ENCODE measurements at regions not wholly inside any gene's neighbourhood (a gene's known extent, or its start where the extent isn't known, plus 50 kb on each side); places are given as distances from the start of the nearest gene placed in this dataset.
A peak's percentile ranks its signal among the peaks of the same experiment; 100 is the strongest.

GRCh38 chr10:36030516-36030915 lies 388.4 kb upstream of the FZD8 start:
- no peak overlapping the region for H3K4me3 ChIP-seq
- H3K9me3 ChIP-seq = no peaks in the 10 kb centered on the region
- no peak for TF ChIP-seq POLR2A (IDR thresholded peaks at IDR 0.05)
- peaks cover 0 to 3% (median 0%) of the 10 kb centered on the region in 12 donors for H3K4me1 ChIP-seq
- H3K27me3 ChIP-seq = no peaks in the 10 kb centered on the region
- H3K36me3 ChIP-seq = no peaks in the 10 kb centered on the region
- no peak for DNase-seq
- intact Hi-C loops (cut with DNase I) = no loop called here
- ATAC-seq = no peak
- no peak overlapping the region for H3K27ac ChIP-seq
- WGBS, 4 donors = 52 to 64% (median 56%) methylated on average over 3 of the region's 3 CpGs

DNA sequence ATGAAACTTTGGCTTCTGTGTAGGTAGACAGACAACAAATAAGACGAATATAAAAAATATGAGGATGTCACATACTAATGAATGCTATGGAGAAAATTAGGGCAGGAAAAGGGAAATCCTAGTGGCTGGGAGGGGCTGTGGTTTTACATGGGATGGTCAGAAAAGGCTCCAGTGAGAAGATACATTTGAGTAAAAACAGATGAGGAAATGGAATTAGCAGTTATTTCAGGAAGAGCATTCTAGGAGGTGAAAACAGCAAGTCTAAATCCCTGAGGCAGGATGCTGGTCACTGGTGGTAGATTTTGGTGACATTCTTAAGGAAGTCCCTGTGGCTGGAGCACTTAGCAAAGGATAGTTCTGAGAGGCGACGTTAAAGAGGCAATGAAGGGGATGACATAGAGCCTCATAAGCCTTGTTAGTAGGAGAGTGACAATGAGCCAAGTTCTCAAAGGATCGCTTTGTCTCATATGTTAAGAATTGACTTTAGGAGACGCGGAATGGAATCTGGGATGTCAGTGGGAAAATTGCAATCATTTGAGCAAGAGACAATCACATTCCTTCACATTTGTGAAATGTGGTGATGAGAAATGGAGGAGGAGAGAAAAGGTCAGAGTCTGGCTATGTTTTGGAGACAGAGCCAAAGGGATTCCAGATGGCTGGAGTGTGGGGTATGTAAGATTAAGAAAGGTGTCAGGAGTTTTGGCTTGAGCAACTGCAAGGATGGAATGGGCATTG lies 384.7 kb upstream of the FZD8 start:
- no peak for ATAC-seq
- TF ChIP-seq, protein P1, sequence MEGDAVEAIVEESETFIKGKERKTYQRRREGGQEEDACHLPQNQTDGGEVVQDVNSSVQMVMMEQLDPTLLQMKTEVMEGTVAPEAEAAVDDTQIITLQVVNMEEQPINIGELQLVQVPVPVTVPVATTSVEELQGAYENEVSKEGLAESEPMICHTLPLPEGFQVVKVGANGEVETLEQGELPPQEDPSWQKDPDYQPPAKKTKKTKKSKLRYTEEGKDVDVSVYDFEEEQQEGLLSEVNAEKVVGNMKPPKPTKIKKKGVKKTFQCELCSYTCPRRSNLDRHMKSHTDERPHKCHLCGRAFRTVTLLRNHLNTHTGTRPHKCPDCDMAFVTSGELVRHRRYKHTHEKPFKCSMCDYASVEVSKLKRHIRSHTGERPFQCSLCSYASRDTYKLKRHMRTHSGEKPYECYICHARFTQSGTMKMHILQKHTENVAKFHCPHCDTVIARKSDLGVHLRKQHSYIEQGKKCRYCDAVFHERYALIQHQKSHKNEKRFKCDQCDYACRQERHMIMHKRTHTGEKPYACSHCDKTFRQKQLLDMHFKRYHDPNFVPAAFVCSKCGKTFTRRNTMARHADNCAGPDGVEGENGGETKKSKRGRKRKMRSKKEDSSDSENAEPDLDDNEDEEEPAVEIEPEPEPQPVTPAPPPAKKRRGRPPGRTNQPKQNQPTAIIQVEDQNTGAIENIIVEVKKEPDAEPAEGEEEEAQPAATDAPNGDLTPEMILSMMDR (IDR thresholded peaks at IDR 0.05) = no peak
- TF ChIP-seq POLR2A (IDR thresholded peaks at IDR 0.05) = no peak
- H3K9me3 ChIP-seq = no peaks in the 10 kb centered on the region
- peaks cover 0 to 8% (median 0%) of the 10 kb centered on the region in 12 donors for H3K4me1 ChIP-seq
- DNase-seq = no peak
- H3K36me3 ChIP-seq = no peaks in the 10 kb centered on the region
- intact Hi-C loops (cut with DNase I) = loop anchor here in 1 of 10 donors (5.0 kb wide), 1 partner anchor 230 kb away; no protein-coding TSS in a partner anchor
- 85 to 88% (median 86%) methylated on average over 6 of the region's 6 CpGs for WGBS, 4 donors
- H3K27me3 ChIP-seq = no peaks in the 10 kb centered on the region
- no peak overlapping the region for H3K4me3 ChIP-seq
- H3K27ac ChIP-seq = no peak overlapping the region

DNA sequence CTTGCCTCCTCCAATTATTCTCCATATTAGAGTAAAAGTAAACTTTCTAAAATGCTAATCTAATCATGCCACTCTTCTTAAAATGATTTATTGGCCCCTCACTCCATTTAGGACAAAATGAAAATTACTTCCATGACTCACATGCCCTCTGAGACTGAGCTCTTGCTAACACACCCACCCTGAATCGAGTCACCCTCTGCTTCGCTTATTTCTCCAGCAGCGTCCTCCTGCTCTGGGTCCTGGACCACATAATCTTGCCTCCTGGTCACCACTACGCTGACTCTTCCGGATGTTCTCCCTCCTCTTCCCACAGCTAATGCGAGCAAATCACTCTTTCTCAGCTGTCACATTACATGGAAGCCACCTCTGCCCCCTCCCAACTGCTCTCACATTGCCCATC lies 384.0 kb upstream of the FZD8 start:
- WGBS, 4 donors = 90 to 95% (median 94%) methylated on average over 6 of the region's 6 CpGs

DNA sequence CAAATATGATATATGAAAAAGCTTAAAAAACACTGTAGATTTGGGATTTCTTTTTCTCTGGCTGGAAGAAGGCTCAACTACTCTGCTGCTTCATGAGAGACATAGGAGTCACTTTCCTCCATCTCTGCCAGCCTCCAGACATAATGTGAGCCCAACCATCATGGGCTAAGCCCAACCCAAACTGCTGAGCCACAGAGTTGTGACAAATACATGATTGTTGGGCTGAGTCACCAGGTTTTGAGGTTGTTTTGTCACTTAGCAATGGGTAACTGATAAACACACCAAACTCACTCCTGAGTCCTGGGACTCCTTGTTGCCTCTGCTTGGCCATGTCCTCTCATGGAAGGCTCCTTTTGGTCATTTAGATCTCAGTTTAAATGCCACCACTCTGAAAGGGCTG lies 381.8 kb upstream of the FZD8 start:
- Histone ChIP-seq H3K36me3 (no peaks in the 10 kb centered on the region), H3K4me1 (peaks cover 0 to 8% (median 0%) of the 10 kb centered on the region in 12 donors), H3K27me3 (no peaks in the 10 kb centered on the region), H3K9me3 (no peaks in the 10 kb centered on the region), H3K27ac (no peak overlapping the region), H3K4me3 (no peak overlapping the region)
- DNase-seq (no peak), ATAC-seq (peak in 3 of 4 donors; percentile 28 to 70 (median 62))
- TF ChIP-seq, protein P1 (IDR thresholded peaks at IDR 0.05) = no peak
- TF ChIP-seq POLR2A (IDR thresholded peaks at IDR 0.05) = no peak
- intact Hi-C loops (cut with DNase I) = no loop called here

More for the DNA sequence above, 384.0 kb upstream of the FZD8 start:
- H3K27me3 ChIP-seq = no peaks in the 10 kb centered on the region
- H3K4me1 ChIP-seq = peaks cover 0 to 8% (median 0%) of the 10 kb centered on the region in 12 donors
- H3K36me3 ChIP-seq = no peaks in the 10 kb centered on the region
- H3K9me3 ChIP-seq = no peaks in the 10 kb centered on the region
- no peak overlapping the region for H3K4me3 ChIP-seq
- ATAC-seq (no peak), DNase-seq (no peak)
- intact Hi-C loops (cut with DNase I) = loop anchor here in 1 of 10 donors (5.0 kb wide), 1 partner anchor 231 kb away; no protein-coding TSS in a partner anchor
- no peak for TF ChIP-seq POLR2A (IDR thresholded peaks at IDR 0.05)
- TF ChIP-seq, protein P1 (IDR thresholded peaks at IDR 0.05) = no peak
- H3K27ac ChIP-seq = no peak overlapping the region
